HepG2 (cell line): ENCODE measurements at regions not wholly inside any gene's neighbourhood (a gene's known extent, or its start where the extent isn't known, plus 50 kb on each side); places are given as distances from the start of the nearest gene placed in this dataset.

Experiments
- ATAC-seq: fragments of 200-7000 bp; cut with Tn5 transposase; 3 replicates; pipeline ENCODE4 v1.9.1; 2020; ENCODE audit warnings: mild to moderate bottlenecking, moderate library complexity
- BruUV-seq: library from RNA; stranded (reverse); fragments of 400-500 nt; replicated peaks from 2 replicates; lab custom pipeline; 2021; lab: Mats Ljungman, UMichigan
- CTCF ChIA-PET: fragments of 300-600 bp; formaldehyde crosslinking; extraction: SDS; loops from one replicate; lab custom pipeline; 2021; ENCODE audit warnings: low total read pairs, inconsistent platforms, low intra/inter-chr PET ratio; lab: Yijun Ruan, JAX
- POLR2A ChIA-PET: fragments of 350-600 bp; sonication (Branson Sonifier 250); formaldehyde crosslinking; loops from one replicate; lab custom pipeline; 2020; ENCODE audit warnings: antibody characterized with exemption, inconsistent platforms; lab: Yijun Ruan, JAX
- DNase-seq: peaks from one replicate; pipeline ENCODE4 v3.0.0-alpha.2; 2015; ENCODE audit warnings: low spot score
- FAIRE-seq: peaks from 3 replicates; lab custom pipeline; 2011; peaks lifted over from hg19 to GRCh38; lab: Jason Lieb, UNC
- H2AFZ ChIP-seq: one replicate; pipeline ENCODE4 v1.6.1; 2011; ENCODE audit warnings: low read length, inconsistent platforms
- H3K27ac ChIP-seq: fragments of 300-600 bp; 3 replicates; pipeline ENCODE4 v1.8.0; 2011; ENCODE audit warnings: mixed run types, mild to moderate bottlenecking, mixed read lengths, low read length, inconsistent platforms; ENCODE audit not compliant: insufficient read depth; ENCODE audit errors: extremely low read length
- H3K27me3 ChIP-seq, 2 experiments: fragments of 200-600 bp in 1 of 2; 2 replicates in 1 of 2; 3 replicates in 1 of 2; pipeline versions ENCODE4 v1.6.0 to v1.8.0; 2011; ENCODE audit warnings: low read length in 2 of 2, mild to moderate bottlenecking in 2 of 2, moderate library complexity in 2 of 2, inconsistent platforms in 1 of 2; ENCODE audit not compliant: insufficient read depth in 2 of 2, control insufficient read depth in 1 of 2
- H3K36me3 ChIP-seq, 2 experiments: fragments of 200-600 bp in 1 of 2; replicated peaks in 1 of 2; 2 replicates in 1 of 2; 3 replicates in 1 of 2; pipeline versions ENCODE4 v1.5.1 to v1.8.0; 2011; ENCODE audit warnings: low read length in 2 of 2, inconsistent platforms in 1 of 2; ENCODE audit not compliant: insufficient read depth in 2 of 2, control insufficient read depth in 1 of 2
- H3K4me1 ChIP-seq: 2 replicates; pipeline ENCODE4 v1.5.1; 2012; ENCODE audit warnings: low read length, inconsistent platforms; ENCODE audit not compliant: insufficient read depth
- H3K4me2 ChIP-seq: 2 replicates; pipeline ENCODE4 v1.6.0; 2011; ENCODE audit warnings: low read depth, low read length, inconsistent platforms
- H3K4me3 ChIP-seq, 3 experiments: fragments of 200-600 bp in 1 of 3; sonication (generic), shearing (Covaris generic) in 1 of 3; replicated peaks in 1 of 3; 2 replicates each; pipeline ENCODE4 v1.5.1; 2011 to 2016; ENCODE audit warnings: low read length in 3 of 3, inconsistent platforms in 2 of 3, low read depth in 2 of 3, mild to moderate bottlenecking in 2 of 3, control low read depth in 1 of 3, mixed read lengths in 1 of 3; ENCODE audit not compliant: insufficient read depth in 1 of 3
- H3K79me2 ChIP-seq: one replicate; pipeline ENCODE4 v1.6.1; 2011; ENCODE audit warnings: low read length, inconsistent platforms; ENCODE audit not compliant: insufficient read depth
- H3K9ac ChIP-seq: 2 replicates; pipeline ENCODE4 v1.6.0; 2011; ENCODE audit warnings: mild to moderate bottlenecking, low read depth, low read length, inconsistent platforms; ENCODE audit not compliant: insufficient read depth
- H3K9me3 ChIP-seq: 2 replicates; pipeline ENCODE4 v1.5.1; 2012; ENCODE audit warnings: mild to moderate bottlenecking, low read length
- H4K20me1 ChIP-seq: 2 replicates; pipeline ENCODE4 v1.6.0; 2011; ENCODE audit warnings: inconsistent platforms, mild to moderate bottlenecking, low read length, moderate library complexity; ENCODE audit not compliant: insufficient read depth
- ATF1 ChIP-seq: IDR thresholded peaks from 2 replicates; pipeline ENCODE4 v1.6.1; 2016; ENCODE audit warnings: mild to moderate bottlenecking, control low read depth
- ATF7 ChIP-seq, 2 experiments: fragments of 450-650 bp in 1 of 2; sonication (generic) in 1 of 2; formaldehyde crosslinking in 1 of 2; IDR thresholded peaks; 2 replicates each; pipeline versions ENCODE4 v1.4.0 to v1.6.1; 2016 to 2020; ENCODE audit warnings: antibody characterized with exemption in 1 of 2, mild to moderate bottlenecking in 1 of 2, missing genetic modification reagents in 1 of 2
- GABPA ChIP-seq, 2 experiments: IDR thresholded peaks; 2 replicates each; pipeline ENCODE4 v1.6.1; 2011 to 2016; ENCODE audit warnings: low read depth in 2 of 2, low read length in 1 of 2, missing biosample characterization in 1 of 2, missing genetic modification characterization in 1 of 2
- GRHL1 ChIP-seq: sonication (generic); formaldehyde crosslinking; conservative IDR thresholded peaks from 2 replicates; pipeline ENCODE4 v1.8.0; 2022; ENCODE audit warnings: missing genetic modification reagents
- HINFP ChIP-seq: sonication (generic); formaldehyde crosslinking; IDR thresholded peaks from 2 replicates; pipeline ENCODE4 v1.4.0; 2020; ENCODE audit warnings: low read depth, mild to moderate bottlenecking, missing genetic modification reagents
- IKZF5 ChIP-seq: IDR thresholded peaks from 2 replicates; pipeline ENCODE4 v1.6.1; 2018; ENCODE audit warnings: missing genetic modification reagents, mild to moderate bottlenecking, missing compliant biosample characterization
- NCOR1 ChIP-seq: fragments of 200-600 bp; sonication (generic); IDR thresholded peaks from 2 replicates; pipeline ENCODE4 v1.7.0; 2017; ENCODE audit warnings: antibody characterized with exemption, low read length, borderline replicate concordance
- RXRB ChIP-seq: IDR thresholded peaks from 2 replicates; pipeline ENCODE4 v1.6.1; 2016; ENCODE audit warnings: borderline replicate concordance, missing genetic modification reagents, missing compliant biosample characterization
- ZMYM4 ChIP-seq: sonication (generic); formaldehyde crosslinking; IDR thresholded peaks from 2 replicates; pipeline ENCODE4 v1.8.1; 2023; ENCODE audit warnings: mild to moderate bottlenecking, missing genetic modification reagents
- ZNF101 ChIP-seq: sonication (generic); formaldehyde crosslinking; IDR thresholded peaks from 2 replicates; pipeline ENCODE4 v1.4.0; 2020; ENCODE audit warnings: mild to moderate bottlenecking, low read depth, missing genetic modification reagents, borderline replicate concordance
- ZNF510 ChIP-seq: sonication (generic); formaldehyde crosslinking; IDR thresholded peaks from 2 replicates; pipeline ENCODE4 v1.4.0; 2020; ENCODE audit warnings: low read depth, mild to moderate bottlenecking, missing genetic modification reagents
- ZNF562 ChIP-seq: sonication (generic); formaldehyde crosslinking; IDR thresholded peaks from 2 replicates; pipeline ENCODE4 v1.8.0; 2022; ENCODE audit warnings: missing genetic modification reagents, borderline replicate concordance
- ZZZ3 ChIP-seq: sonication (generic); formaldehyde crosslinking; IDR thresholded peaks from 2 replicates; pipeline ENCODE4 v1.4.0; 2020; ENCODE audit warnings: missing genetic modification reagents, mild to moderate bottlenecking, borderline replicate concordance
- WGBS: methylation state at CpG from one replicate; pipeline ENCODE4 v1.1.6; 2017; ENCODE audit warnings: low lambda C conversion rate; 5-methylcytosine and 5-hydroxymethylcytosine counted together
- in situ Hi-C: cut with HindIII; loops from 2 replicates; pipeline ENCODE4 v1.10.0; 2017; ENCODE audit warnings: low pct_unique_long_range_greater_than_20kb; ENCODE audit not compliant: extremely low pct_ligation_motif_present
- intact Hi-C: fragments of 100-400 bp; cut with micrococcal nuclease; formaldehyde crosslinking; loops from one replicate; pipeline ENCODE4 v1.10.0; 2022; ENCODE audit not compliant: unreplicated experiment

- in situ Hi-C loops = no loop called here
- peaks cover 84% of the 10 kb centered on the region for H3K9me3 ChIP-seq
- H3K27ac ChIP-seq = no peak overlapping the region
- DNase-seq (no peak), FAIRE-seq (no peak), ATAC-seq (no peak)
- H4K20me1 ChIP-seq = no peaks in the 10 kb centered on the region
- intact Hi-C loops = no loop called here
- no peak overlapping the region for H3K4me3 ChIP-seq
- ChIA-PET POLR2A (no interaction called here), CTCF (no interaction called here)
- H3K79me2 ChIP-seq = no peaks in the 10 kb centered on the region
- H3K4me1 ChIP-seq = no peaks in the 10 kb centered on the region
- no peak overlapping the region for H3K4me2 ChIP-seq
- no TSS peak for BruUV-seq
- TF ChIP-seq GRHL1 (CRISPR knock-in tag) = no peak
- no peak for TF ChIP-seq ATF1 (CRISPR knock-in tag)
- TF ChIP-seq RXRB (CRISPR knock-in tag) = no peak
- TF ChIP-seq ZZZ3 (CRISPR knock-in tag) = no peak
- 0% methylated on average over 1 of the region's 1 CpG for WGBS
- H3K9ac ChIP-seq = no peak overlapping the region
- no peaks in the 10 kb centered on the region for H3K27me3 ChIP-seq
- no peaks in the 10 kb centered on the region for H3K36me3 ChIP-seq
- H2AFZ ChIP-seq = no peak overlapping the region
Measured at GRCh38 chr4:14321723-14322122, 680.6 kb upstream of the CPEB2 start.

- H3K9ac ChIP-seq = no peak overlapping the region
- CTCF ChIA-PET = no interaction called here
- no peaks in the 10 kb centered on the region for H3K4me1 ChIP-seq
- peaks cover 84% of the 10 kb centered on the region for H3K9me3 ChIP-seq
- BruUV-seq = no TSS peak
- FAIRE-seq (no peak), DNase-seq (no peak), ATAC-seq (no peak)
- no peak overlapping the region for H3K27ac ChIP-seq
- no peaks in the 10 kb centered on the region for H3K27me3 ChIP-seq
- POLR2A ChIA-PET = no interaction called here
- no peaks in the 10 kb centered on the region for H3K36me3 ChIP-seq
- intact Hi-C loops = no loop called here
- no peak overlapping the region for H3K4me2 ChIP-seq
- H2AFZ ChIP-seq = no peak overlapping the region
- H3K79me2 ChIP-seq = no peaks in the 10 kb centered on the region
- in situ Hi-C loops = no loop called here
- WGBS = 4% methylated on average over 2 of the region's 2 CpGs
- H3K4me3 ChIP-seq = no peak overlapping the region
- H4K20me1 ChIP-seq = no peaks in the 10 kb centered on the region
- no peak for TF ChIP-seq GABPA (IDR thresholded peaks at IDR 0.05; ENCODE audit: low read depth, low read length)
- no peak for TF ChIP-seq GABPA (CRISPR knock-in tag; IDR thresholded peaks at IDR 0.05; ENCODE audit: low read depth)
- TF ChIP-seq HINFP = no peak
- no peak for TF ChIP-seq ZNF562 (CRISPR knock-in tag)
- TF ChIP-seq ATF7 (IDR thresholded peaks at IDR 0.05) = no peak
- no peak for TF ChIP-seq ATF7 (CRISPR knock-in tag; IDR thresholded peaks at IDR 0.05)
- TF ChIP-seq IKZF5 (CRISPR knock-in tag) = no peak
- no peak for TF ChIP-seq ZMYM4 (CRISPR knock-in tag)
- TF ChIP-seq ZNF510 = no peak
- TF ChIP-seq NCOR1 = no peak
- no peak for TF ChIP-seq ZNF101 (CRISPR knock-in tag)
Measured at GRCh38 chr4:14323191-14323590, 679.1 kb upstream of the CPEB2 start.
